NCI-H2107 treated with DMSO at 0.1 percent for 48 hours (cell line): ENCODE measurements at regions not wholly inside any gene's neighbourhood (a gene's known extent, or its start where the extent isn't known, plus 50 kb on each side); places are given as distances from the start of the nearest gene placed in this dataset.

Experiments
- DNase-seq: peaks from one replicate; lab custom pipeline; 2025; ENCODE audit not compliant: unreplicated experiment; lab: John Stamatoyannopoulos, UW

- DNase-seq: no peak
These were observed 252.1 kb downstream of the CYP26B1 start for GRCh38 chr2:71895320-71896161.

GRCh38 chr2:71894261-71894660 is 253.4 kb downstream of the CYP26B1 start:
- DNase-seq: no peak

- DNase-seq: no peak
These were observed 254.0 kb downstream of the CYP26B1 start for GRCh38 chr2:71893646-71894045.

- no peak for DNase-seq
These were observed 254.8 kb downstream of the CYP26B1 start for GRCh38 chr2:71892896-71893295.

GRCh38 chr2:71892423-71892730 is 255.3 kb downstream of the CYP26B1 start:
- no peak for DNase-seq

GRCh38 chr2:71891719-71892422 is 255.8 kb downstream of the CYP26B1 start:
- DNase-seq: no peak

GRCh38 chr2:71891155-71891554 is 256.5 kb downstream of the CYP26B1 start:
- no peak for DNase-seq

GRCh38 chr2:71889759-71890684 is 257.6 kb downstream of the CYP26B1 start:
- no peak for DNase-seq

- no peak for DNase-seq
These were observed 258.8 kb downstream of the CYP26B1 start for GRCh38 chr2:71888751-71889445.

- DNase-seq: no peak
These were observed 260.5 kb downstream of the CYP26B1 start for GRCh38 chr2:71887196-71887595.

- DNase-seq: no peak
These were observed 261.4 kb downstream of the CYP26B1 start for GRCh38 chr2:71886241-71886640.

- no peak for DNase-seq
These were observed 263.2 kb downstream of the CYP26B1 start for GRCh38 chr2:71884303-71885042.

GRCh38 chr2:71882949-71883472 is 264.7 kb downstream of the CYP26B1 start:
- no peak for DNase-seq

GRCh38 chr2:71882236-71882946 is 265.3 kb downstream of the CYP26B1 start:
- no peak for DNase-seq

GRCh38 chr2:71880846-71881610 is 266.6 kb downstream of the CYP26B1 start:
- DNase-seq: no peak

GRCh38 chr2:71880287-71880686 is 267.4 kb downstream of the CYP26B1 start:
- DNase-seq: no peak

- no peak for DNase-seq
These were observed 268.0 kb downstream of the CYP26B1 start for GRCh38 chr2:71879509-71880184.
